NCI-H510A (cell line): ENCODE measurements at regions not wholly inside any gene's neighbourhood (a gene's known extent, or its start where the extent isn't known, plus 50 kb on each side); places are given as distances from the start of the nearest gene placed in this dataset.
"Not testable (repeated sequence)": the region's sequence is repeated elsewhere in the genome, so short reads cannot be mapped to it uniquely, and the experiment has no call there.

Experiments used
- DNase-seq: peaks from one replicate; lab custom pipeline; 2025; lab: John Stamatoyannopoulos, UW

- no peak for DNase-seq
Observed at GRCh38 chr10:2097937-2098336, 360.6 kb upstream of the ADARB2 start.

GRCh38 chr10:2094171-2094570 is 356.8 kb upstream of the ADARB2 start:
- DNase-seq = no peak

GRCh38 chr10:2083591-2083990 is 346.3 kb upstream of the ADARB2 start:
- DNase-seq = no peak

GRCh38 chr10:2081501-2081900 is 344.2 kb upstream of the ADARB2 start:
- no peak for DNase-seq

- no peak for DNase-seq
Observed at GRCh38 chr10:2079603-2080078, 342.3 kb upstream of the ADARB2 start.

- no peak for DNase-seq
Observed at GRCh38 chr10:2077231-2077630, 339.9 kb upstream of the ADARB2 start.

- DNase-seq = no peak
Observed at GRCh38 chr10:2076528-2076927, 339.2 kb upstream of the ADARB2 start.

GRCh38 chr10:2067015-2067414 is 329.7 kb upstream of the ADARB2 start:
- no peak for DNase-seq

GRCh38 chr10:2054728-2055127 is 317.4 kb upstream of the ADARB2 start:
- DNase-seq = no peak

GRCh38 chr10:2053805-2054204 is 316.5 kb upstream of the ADARB2 start:
- no peak for DNase-seq

GRCh38 chr10:2051108-2051507 is 313.8 kb upstream of the ADARB2 start:
- no peak for DNase-seq

GRCh38 chr10:2049560-2049959 is 312.2 kb upstream of the ADARB2 start:
- DNase-seq = no peak

GRCh38 chr10:2048337-2048973 is 311.1 kb upstream of the ADARB2 start:
- DNase-seq = no peak

- DNase-seq = no peak
Observed at GRCh38 chr10:2047679-2048078, 310.4 kb upstream of the ADARB2 start.

GRCh38 chr10:2043379-2043778 is 306.1 kb upstream of the ADARB2 start:
- DNase-seq = no peak

- DNase-seq = no peak
Observed at GRCh38 chr10:2038036-2038435, 300.7 kb upstream of the ADARB2 start.

- DNase-seq = no peak
Observed at GRCh38 chr10:2037246-2037645, 299.9 kb upstream of the ADARB2 start.

- DNase-seq = no peak
Observed at GRCh38 chr10:2036209-2036608, 298.9 kb upstream of the ADARB2 start.

- DNase-seq = no peak
Observed at GRCh38 chr10:2030046-2030445, 292.7 kb upstream of the ADARB2 start.

GRCh38 chr10:2026936-2027335 is 289.6 kb upstream of the ADARB2 start:
- no peak for DNase-seq

GRCh38 chr10:2024750-2025149 is 287.4 kb upstream of the ADARB2 start:
- DNase-seq = not testable (repeated sequence)

- DNase-seq = no peak
Observed at GRCh38 chr10:2023687-2024086, 286.4 kb upstream of the ADARB2 start.

GRCh38 chr10:2022401-2022800 is 285.1 kb upstream of the ADARB2 start:
- no peak for DNase-seq

- DNase-seq = no peak
Observed at GRCh38 chr10:2020836-2021235, 283.5 kb upstream of the ADARB2 start.
